HG03103 (cell line): ENCODE measurements at regions not wholly inside any gene's neighbourhood (a gene's known extent, or its start where the extent isn't known, plus 50 kb on each side); places are given as distances from the start of the nearest gene placed in this dataset.
"Not testable (repeated sequence)": the region's sequence is repeated elsewhere in the genome, so short reads cannot be mapped to it uniquely, and the experiment has no call there.

Experiments
- ATAC-seq: cut with Tn5 transposase; IDR thresholded peaks from one replicate; pipeline ENCODE4 v1.9.1; 2021; ENCODE audit warnings: low read depth; ENCODE audit not compliant: unreplicated experiment

DNA sequence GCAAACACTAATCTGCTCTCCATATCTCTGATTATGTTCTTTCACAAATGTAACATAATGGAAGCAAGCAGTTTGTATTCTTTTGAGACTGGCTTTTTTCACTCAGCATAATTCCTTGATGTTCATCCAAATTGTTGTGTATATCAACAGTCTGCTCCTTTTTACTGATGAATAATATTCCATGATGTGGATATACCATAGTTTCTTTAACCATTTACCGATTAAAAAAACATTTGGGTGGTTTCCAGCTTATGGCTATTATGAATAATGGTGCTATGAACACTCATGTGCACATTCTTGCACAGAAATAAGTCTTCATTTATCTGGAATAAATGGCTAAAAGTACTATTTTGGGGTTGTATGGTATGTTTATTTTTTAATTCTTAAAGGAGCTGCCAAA lies 708.9 kb downstream of the RFPL4B start:
- no peak for ATAC-seq

DNA sequence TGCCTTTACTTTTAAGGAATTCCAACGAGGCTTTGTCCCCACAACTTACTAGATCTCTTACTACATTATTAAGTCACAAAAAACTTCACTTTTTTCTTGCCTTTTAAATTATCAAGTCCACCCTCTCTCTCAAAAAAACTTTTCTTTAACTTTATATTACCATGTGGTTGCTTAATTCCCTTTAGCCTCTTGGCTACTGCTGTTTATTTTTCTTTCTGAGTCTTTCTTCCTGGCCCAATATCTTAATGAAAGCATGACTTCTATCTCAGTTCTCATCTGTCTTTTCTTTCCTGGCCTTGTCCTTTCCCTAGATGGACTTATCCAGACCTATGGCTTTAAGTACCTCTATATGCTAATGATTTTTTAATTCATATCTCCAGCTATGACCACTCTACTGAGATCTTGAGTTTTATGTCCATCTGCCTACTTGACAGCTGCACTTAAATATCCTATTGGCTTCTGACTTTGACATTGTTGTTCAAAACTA lies 710.5 kb downstream of the RFPL4B start:
- ATAC-seq = no peak

DNA sequence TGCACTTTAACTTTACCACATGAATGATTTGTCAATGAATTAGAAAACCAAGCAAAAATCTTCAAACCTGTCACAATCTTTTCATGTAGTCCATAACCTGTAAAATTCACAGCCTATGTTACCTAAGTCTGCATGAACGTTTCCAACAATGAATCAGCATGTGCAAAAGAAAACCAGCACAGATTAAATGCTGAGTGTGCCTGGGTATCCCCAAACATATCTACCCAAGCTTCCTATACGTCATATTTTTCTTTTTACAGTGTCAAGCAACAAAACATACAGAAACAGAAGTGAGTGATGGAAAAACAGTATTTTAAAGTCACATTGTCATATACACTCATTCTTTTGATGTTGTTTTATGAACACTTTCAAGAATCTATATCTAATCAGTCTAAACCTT lies 713.5 kb downstream of the RFPL4B start:
- no peak for ATAC-seq

DNA sequence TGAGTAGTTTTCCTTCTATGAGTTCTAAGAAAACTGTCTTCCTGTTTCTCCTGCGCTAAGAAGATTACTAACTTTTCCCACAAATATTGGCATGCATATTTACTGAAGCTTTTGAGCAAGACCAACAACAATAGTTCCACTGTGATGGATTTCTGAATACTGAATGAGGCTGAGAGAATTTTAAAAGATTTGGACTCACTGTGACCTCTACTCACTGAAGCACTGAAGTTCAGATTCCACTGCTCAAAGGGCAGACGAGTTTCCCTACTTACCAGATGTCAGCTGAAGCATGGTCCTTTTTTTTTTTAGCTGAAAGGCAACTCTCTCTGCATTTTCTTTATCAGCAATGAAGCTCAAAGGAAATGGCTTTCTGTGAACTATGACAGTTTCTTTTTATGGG lies 718.5 kb downstream of the RFPL4B start:
- no peak for ATAC-seq

DNA sequence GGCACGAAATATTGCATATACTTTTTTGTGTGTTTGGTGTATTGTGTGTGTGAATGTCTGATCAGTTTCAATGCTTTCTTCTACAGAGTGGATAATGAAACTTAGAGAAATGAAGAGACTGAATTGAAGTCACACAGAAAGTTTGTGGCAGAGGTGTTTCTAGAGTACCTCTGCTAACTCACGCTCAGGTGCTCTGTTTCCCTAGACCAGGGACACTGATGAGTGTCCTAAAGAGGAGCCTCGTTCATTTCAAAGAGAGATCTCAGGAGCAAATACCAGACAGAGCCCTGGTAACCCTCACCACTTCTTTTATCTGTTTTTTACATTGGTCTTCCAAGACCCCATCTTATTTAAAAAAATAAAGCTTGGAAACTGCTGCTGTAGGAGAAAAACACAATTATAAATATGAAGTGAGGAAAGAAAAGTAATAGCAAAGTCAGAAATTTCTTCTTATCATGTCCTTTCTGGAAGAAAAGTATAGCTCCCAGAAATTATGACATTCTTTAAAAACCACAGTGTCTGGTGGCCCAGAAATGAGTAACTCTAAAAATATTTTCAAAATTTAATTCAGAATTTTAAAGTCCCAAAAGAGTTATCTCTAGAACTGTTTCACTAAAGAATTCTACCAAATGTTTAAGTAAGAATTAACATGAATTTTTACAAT lies 720.6 kb downstream of the RFPL4B start:
- no peak for ATAC-seq

- no peak for ATAC-seq
Observed at GRCh38 chr6:113068570-113068969, 721.4 kb downstream of the RFPL4B start.

DNA sequence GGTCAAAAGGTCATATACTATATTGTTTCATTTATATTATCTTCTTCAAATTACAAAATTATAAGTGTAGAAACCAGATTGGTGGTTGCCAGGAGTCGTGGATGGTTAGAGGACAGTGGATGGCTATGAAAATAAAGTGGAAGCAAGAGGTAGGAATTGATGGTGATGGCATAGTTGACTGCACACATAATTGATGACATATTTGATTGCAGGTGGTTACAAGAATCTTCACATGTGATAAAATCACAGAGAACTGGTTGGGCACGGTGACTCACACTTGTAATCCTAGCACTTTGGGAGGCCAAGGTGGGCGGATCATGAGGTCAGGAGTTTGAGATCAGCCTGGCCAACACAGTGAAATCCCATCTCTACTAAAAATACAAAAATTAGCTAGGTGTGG lies 723.6 kb downstream of the RFPL4B start:
- ATAC-seq = not testable (repeated sequence)

DNA sequence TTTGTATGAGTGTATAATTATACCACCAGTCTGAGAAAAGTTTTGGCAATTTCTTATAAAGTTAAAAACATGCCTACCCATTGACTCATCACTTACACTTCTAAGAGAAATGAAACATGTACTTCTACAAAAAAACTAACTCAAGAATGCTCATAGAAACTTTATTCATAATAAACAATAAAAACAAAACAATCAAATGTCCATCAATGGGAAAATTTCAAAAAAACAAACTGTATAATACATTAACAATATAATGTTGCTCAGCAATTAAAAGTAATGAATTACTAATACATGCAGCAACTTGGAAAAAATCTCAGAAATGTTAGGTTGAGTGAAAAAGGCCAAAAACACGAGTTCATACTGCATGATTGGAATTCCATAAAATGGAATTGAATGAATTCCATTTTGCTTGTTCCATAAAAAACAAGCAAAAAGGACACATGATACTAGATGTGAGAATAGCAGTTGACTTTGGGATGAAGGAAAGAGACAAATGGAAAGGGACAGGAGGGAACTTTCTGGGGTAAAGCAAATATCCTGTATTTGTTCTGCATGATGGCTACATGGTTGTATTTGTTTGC lies 726.6 kb downstream of the RFPL4B start:
- no peak for ATAC-seq

DNA sequence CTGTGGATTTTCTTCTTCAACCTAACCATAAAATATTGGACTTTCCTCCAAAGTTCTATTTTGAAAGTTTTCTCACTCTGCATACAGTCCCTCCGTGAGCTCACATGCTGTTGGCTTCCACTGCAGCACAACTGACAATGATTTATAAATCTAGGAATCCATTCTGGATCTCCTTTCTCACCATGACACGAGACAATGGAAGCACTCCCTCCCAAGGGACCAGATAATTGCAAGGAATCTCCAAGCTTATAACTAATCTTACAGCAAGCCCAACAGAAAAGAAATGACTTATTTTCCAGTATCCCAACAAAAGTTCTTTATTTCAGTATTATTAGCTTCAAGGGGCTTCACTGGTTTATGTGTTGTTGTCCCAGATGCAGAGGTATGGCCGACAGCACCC lies 729.0 kb downstream of the RFPL4B start:
- no peak for ATAC-seq

- no peak for ATAC-seq
Observed at GRCh38 chr6:113076816-113077215, 729.7 kb downstream of the RFPL4B start.

DNA sequence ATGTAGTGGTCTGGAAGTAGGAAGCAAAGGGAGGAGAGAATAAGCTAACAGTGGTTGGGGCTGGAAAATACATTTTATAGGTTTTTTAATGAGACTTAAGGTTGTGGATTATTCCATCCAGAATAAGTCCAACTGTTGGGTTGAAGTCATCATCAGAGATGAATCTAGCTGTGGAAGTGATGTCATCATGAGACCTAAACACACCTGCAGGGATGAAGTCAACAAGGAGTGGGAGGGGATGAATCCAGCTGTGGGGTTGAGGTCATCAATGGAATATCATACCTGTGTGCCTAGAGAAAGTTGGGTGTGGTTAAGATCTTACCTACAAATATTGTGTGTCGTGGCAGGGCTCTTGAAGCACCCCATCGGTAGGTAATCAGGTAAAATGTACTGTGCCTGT lies 730.7 kb downstream of the RFPL4B start:
- no peak for ATAC-seq

GRCh38 chr6:113078791-113079190 lies 731.7 kb downstream of the RFPL4B start:
- no peak for ATAC-seq

DNA sequence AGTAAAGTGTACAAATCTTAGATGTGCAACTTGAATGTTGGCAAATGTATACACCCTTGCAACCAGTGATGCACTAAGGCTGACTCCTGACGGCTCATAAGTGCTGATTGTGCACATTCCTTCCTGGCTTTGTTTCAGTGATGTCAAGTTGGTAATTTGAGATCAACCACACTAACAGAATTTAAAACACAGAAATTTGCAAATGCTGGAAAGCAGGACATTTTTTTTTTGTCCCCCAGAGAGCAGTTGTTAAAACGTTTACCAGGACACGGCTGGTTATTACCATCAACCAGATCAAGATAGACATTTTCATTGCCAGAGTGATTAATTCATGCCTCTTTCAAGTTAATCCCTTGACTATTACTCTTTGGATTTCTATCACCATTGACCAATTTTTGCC lies 735.6 kb downstream of the RFPL4B start:
- no peak for ATAC-seq

DNA sequence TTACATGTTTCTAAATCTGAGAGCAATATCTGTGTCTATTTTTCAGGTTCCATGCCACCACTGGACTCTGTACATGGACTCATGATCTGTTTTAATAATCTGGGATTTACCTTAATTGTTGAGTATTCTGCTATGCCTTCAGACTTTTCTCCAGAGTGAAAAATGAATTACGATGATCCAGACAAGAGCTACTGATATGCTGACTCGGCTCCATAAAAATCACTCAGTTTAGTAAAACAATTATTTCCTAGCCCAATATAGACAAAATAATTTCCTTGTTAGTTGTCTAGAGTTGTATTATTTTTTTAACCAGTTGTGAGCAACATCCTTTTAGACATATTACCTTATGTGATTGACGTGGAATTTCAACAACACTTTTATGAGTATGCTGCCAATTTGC lies 736.8 kb downstream of the RFPL4B start:
- ATAC-seq = no peak

DNA sequence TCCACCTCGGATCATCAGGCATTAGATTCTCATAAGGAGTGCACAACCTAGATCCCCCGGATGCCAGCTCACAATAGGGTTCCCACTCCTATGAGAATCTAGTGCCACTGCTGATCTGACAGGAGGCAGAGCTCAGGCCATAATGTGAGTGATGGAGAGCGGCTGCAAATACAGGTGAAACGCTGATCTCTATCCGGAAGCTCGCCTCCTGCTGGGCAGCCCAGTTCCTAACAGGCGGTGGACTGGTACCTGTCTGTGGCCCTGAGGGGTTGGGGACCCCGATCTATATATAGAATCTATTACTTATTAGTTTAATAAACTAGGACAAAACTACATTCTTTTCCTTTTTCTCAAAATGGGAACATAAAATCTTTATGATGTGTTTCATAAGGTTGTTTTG lies 741.9 kb downstream of the RFPL4B start:
- no peak for ATAC-seq

DNA sequence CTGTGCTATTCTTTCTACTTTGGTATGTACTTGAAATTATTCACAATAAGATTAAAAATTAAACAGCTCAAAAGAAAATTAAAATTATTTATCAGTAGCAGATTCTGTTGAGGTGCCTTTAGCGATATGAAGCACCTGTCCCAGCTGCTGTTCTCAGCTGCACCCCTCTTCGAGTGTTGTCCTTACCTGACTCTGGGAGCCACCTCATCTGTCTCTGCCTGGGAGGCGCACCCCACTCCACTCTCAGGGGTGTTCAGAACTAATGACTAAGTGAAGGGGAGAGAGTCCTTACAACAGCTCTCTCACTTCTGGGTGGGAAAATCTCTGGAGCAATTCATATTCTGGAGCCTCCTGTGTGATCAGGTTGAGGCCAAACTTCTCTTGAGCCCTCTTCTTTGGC lies 745.7 kb downstream of the RFPL4B start:
- ATAC-seq = no peak

- ATAC-seq = no peak
Observed at GRCh38 chr6:113094779-113095178, 747.6 kb downstream of the RFPL4B start.

DNA sequence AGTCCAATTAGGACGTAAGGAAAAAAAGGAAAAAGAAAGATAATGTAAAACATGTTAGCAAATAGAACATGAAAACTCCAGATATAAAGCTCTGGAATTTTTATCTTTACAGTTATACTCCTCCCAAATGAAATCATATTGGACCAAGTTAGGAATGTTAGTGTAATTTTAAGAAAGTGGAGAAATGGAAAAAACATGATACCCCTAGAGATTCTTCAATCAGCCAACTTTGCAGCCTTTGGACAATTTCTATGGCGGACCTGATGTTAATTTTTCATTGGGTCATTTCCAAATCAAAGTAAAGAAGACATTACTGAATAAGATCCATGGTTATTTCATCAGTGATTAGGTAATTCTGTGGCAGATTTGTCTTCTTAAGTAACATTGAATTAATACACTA lies 748.7 kb downstream of the RFPL4B start:
- no peak for ATAC-seq

DNA sequence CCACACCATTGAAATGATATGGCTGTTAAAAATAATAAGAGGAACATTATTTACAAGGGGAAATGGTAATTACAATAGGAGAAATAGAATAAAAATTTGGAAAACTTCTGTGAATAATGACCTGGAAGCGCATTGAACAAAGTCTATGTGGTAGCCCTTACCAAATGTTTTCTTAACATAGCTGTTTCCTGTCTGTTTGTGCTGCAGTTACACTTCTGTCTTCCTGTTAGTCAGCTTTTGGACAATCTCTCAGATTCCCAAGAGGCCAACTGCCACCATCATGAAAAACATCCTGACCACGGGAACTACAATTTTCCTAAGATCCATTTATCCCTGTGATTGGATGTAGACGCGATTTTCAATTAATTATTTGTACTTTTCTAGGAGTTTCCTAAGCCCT lies 754.4 kb upstream of the MARCKS start:
- ATAC-seq = no peak

DNA sequence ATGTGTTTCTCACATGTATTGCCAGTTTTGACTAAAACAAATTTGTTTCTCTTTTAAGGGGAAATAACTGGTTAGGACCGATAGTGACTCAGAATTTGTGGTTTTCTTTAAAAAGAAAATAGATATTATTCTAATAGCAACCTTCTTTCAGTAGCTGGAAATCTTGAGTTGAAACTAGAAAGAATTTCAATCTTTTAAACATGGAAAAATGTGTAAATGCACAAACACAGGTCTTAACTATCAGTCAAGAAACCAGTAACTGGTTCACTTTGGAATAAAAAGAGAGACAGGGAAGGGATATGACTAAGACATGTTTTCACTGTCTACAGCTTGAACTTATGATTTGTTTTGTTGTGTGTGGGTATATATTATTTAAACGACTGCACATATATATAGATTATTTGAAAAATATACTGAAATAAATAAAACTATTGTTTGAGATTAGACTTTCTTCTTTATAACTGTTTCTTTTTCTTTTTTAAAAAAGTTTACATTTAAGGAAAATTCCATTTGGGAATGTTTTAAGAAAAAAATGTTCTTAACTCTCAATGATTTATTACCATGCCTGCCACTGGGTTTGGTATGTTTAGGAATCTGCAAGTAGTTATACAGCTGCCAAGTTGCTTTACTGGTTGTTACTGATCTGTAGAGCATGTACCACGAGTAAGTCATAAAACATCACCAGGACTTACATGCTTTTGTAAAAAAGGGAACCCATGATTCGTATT lies 753.3 kb upstream of the MARCKS start:
- ATAC-seq = no peak

- ATAC-seq = no peak
Observed at GRCh38 chr6:113104541-113104940, 752.6 kb upstream of the MARCKS start.

- no peak for ATAC-seq
Observed at GRCh38 chr6:113104951-113105350, 752.2 kb upstream of the MARCKS start.
